GM19397 (cell line): ENCODE measurements at regions not wholly inside any gene's neighbourhood (a gene's known extent, or its start where the extent isn't known, plus 50 kb on each side); places are given as distances from the start of the nearest gene placed in this dataset.

Experiments
- ATAC-seq: cut with Tn5 transposase; IDR thresholded peaks from one replicate; pipeline ENCODE4 v1.9.1; 2021; ENCODE audit warnings: mild to moderate bottlenecking, moderate library complexity; ENCODE audit not compliant: unreplicated experiment

DNA sequence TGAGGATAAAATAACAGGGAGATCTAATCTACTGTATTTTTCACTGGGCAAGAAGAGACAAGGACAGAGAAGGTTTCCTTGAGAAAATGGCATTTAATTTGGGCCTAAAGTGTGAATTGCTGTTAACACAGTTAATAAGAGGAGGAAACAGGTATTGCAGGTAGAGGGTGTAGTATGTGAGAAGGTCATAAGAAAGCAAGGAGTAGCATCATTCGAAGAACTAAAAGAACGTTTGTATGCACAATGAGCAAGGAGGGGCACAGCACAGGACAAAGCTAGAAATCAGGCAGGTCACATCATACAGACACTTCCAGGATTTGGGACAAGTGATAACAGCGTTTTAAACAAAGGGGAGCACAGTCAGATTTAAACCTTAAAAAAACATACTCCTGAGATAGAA is 85.1 kb upstream of the PLEKHA5 start:
- no peak for ATAC-seq

DNA sequence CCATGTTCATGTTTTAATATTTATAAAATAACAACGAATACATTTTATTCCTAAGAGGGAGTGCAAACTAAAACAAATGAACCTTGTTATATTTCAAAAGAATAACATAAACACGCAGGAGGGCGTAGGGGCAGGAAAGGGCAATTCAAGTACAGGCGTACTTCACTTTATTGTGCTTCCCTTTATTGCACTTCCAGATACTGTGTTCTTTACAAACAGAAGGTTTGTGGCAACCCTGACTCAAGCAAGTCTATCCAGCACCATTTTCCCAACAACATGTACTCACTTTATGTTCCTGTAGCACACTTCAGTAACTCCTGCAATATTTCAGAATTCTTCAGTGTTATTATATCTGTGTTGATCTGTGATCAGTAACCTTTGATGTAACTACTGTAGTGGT is 84.6 kb upstream of the PLEKHA5 start:
- no peak for ATAC-seq

DNA sequence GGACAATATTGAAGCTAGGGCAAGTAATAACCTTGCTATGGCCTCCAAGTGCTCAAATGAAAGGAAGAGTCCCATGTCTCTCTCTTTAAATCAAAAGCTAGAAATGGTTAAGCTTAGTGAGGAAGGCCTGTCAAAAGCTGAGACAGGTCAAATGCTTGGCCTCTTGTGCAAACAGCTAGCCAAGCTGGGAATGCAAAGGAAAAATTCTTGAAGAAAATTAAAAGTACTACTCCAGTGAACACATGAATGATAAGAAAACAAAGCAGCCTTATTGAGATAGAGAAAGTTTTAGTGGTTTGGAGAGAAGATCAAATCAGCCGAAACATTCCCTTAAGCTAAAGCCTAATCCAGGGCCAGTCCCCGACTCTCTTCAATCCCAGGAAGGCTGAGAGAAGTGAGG is 84.1 kb upstream of the PLEKHA5 start:
- ATAC-seq, result no peak

DNA sequence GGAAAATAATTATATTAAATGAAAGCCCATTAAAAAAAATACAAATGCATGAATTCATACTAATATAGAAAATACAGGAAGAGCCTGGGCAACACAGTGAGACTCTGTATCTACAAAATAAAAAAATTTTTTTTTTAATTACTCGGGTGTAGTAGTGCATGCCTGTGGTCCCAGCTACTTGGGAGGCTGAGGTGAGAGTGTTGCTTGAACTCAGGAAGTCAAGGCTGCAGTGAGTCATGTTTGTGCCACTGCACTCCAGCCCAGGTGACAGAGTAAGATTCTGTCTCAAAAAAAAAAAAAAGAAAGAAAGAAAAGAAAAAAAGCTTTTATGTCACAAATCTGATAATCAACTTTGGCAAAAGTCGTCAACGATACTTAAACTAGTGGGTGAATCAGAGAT is 80.6 kb upstream of the PLEKHA5 start:
- no peak for ATAC-seq

DNA sequence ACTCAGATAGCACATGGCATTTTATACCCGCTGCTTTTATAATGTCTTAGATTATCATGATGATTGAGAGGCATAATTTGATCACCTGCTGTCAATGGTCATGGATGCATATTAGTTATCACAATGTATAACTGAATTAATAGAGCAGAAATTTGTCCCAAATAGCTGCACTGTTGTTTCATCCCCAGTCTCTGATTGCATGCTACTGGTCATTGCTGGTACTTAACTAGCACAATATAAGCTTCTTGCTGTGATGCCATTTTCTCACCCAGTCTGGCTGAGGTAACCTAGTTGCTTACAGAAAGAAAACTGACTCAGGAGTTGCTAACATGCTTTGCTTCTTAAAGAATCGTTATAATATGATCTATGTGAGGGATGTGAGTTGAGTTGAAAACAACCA is 76.8 kb upstream of the PLEKHA5 start:
- ATAC-seq, result no peak

DNA sequence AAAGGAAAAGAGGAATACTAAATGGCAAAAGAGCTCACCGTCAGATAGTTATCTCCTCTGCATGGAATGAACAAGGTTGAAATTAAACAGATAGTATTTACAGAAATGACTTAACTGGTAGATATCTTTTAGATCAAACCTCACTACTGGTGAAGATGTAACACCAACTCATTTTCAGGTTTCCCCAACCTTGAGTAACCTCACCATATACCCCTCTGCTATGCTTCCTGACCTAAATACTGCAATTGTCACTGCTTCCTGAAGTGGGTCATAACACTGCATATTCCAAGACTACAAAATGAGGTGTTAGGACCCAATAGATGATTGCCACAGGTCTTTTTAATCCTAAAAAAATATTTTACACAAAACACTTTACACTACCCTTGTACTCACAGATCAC is 76.3 kb upstream of the PLEKHA5 start:
- ATAC-seq, result no peak

DNA sequence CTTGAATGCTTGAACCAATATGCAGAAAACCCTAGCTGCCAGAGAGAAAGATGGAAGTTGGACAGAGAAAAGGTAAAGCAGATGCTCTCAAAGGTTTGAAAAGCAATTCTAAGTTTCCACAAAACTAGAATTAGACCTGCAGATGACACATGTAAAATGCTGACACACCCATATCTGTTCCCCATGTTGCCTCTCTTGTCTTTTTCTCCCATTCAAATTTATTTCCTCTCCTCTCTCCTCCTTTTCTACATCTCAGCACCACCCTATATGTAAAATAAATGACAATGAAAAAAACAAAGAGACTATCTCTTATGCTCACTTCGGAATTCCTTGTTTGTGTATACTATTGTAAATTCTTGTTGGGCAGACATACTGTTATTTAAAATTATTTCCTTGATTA is 75.5 kb upstream of the PLEKHA5 start:
- ATAC-seq, result no peak

DNA sequence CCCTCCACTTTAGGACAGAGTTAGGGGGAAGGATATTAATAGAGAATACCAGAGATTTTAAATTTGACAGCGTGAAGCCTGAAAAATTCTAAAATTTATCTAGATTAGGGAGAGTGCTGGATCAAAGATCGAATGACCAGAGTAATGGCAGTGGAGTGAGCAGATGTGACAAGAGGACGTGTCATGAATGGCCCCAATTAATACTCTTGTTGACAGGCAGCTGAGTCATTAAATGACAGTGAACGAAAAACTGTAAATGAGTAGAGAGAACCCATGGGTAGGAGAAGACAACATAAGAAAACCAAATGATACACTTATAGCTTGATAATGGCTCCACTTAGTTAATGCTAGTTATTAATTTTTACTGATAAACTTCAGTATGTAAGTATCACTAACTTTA is 73.9 kb upstream of the PLEKHA5 start:
- no peak for ATAC-seq

DNA sequence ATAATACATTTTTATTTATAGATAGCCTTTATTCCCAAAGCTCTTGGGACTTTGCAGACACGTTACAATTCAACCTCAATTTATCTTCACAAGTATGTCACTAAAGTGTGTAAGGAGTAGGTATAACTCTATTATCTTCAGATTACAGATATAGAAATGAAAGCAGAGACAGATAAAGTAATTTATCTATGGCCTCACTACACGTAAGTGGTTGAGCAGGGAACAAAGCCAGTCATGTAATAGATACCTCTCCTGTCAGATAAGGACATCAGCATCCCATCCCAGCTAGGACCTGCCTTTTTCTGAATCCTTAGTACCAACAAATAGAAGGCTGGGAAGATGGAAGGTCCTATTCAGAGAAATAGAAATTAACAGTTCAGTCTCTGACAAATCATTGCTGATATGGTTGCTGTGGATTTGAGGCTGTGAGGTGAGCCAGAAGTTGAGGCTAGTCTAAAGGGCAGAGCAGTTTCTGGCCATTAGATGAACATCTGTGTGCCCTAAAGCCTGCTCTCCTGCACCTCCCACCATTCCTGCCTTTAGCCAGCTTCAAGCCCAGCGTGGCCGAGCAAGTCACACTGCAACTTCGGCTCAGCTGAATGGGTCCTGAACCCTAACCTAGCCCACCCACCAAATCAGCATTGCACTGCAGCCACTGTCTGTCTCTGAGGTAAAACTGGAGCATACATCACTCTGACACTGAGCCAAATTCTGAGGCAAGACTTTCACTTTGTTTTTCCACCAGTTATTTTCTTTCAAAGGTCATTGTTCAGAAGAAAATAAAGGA is 71.1 kb upstream of the PLEKHA5 start:
- no peak for ATAC-seq

DNA sequence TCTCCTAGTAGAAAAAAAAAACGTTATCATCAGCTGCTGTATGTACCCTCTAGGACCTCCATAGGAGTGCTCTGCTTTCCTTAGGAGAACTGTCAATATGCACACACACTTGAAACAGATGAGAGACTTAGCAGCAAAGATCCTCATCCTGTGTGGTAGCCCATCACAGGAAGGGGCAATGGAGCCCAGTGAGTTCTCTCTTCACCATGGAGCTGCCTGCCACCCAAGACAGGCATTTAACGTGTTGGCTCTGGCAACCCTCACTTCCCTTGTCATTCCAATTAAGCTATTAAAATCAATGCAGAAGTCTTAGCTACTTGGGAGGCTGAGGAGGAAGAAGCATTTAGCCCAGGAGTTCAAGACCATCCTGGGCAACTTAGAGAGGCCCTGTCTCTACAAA is 64.8 kb upstream of the PLEKHA5 start:
- ATAC-seq, result no peak

DNA sequence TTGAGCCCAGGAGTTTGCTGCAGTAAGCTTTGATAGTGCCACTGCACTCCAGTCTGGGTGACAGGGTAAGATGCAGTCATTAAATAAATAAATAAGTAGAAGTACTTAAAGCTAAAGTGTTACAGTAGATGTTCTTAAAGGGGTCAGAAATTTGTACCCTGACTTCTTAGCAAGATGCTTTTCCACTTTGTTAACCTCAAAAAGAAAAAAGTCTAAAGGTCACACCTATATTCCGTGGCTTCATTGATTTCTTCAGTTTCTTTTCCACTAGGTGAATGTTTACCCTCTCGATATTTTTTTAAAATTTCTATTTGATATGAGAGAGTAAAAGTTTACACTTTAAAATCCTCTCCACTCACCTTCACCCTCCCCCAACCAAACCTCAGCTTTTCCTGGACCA is 64.3 kb upstream of the PLEKHA5 start:
- no peak for ATAC-seq

DNA sequence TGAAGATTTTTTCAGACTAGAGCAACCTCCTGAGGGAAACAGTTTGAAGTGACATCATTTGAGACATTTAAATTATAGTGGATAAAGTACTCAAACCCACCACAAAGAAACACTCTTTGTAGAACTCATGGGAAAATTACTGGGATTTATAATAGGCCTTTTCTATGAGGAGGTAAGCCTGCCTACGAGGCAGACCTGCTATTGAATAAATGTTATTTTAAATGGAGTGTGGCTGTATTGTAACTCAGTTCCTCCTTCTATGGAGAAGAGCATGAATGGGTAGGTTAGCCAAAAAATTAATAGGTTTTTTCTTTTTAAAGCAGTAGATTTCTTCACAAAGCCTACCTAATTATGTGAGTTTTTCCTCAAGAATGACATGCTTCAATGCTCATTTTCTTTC is 63.7 kb upstream of the PLEKHA5 start:
- no peak for ATAC-seq

DNA sequence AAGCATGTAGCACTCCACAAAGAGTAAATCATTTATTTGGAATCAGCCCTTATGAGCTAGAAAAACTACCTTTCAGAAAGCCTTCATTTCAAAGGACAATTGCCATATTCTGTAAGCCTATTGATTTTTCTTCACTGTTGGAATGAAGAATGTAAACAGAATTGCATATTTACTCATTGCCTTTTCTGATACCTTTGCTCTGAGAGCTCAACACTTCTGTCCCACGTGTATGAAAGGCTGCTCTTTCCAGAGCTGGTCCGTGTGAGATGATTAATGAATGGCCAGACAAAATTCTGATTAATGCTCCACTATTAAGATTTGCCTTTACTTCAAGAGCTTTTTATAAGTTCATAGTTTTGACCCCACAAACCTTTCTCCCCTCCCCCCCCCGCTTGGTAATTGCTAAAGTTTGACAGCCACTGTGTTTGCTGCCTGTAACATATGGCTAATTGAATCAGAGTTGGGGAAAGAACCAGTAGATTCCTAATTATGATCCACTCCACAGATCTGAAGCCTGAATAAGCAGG is 63.0 kb upstream of the PLEKHA5 start:
- ATAC-seq, result no peak

DNA sequence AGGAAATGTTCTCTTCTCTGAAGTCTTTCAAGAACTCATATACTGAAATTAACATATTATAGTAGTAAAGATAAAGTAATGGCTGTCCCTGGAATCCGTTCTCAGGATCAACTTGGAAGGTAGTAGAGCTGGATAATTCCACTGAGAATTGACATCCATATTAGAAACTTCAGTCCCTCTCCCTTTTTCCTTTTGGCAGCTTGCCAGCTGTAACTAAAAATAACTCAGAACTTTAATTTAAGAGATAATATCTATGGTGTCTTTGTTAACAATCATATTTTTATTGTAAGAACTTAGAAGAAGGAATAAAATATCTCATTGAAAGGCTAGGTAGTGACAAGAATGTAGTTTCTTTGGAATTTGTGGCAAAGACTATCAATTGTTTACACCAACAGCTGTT is 61.4 kb upstream of the PLEKHA5 start:
- ATAC-seq, result no peak

DNA sequence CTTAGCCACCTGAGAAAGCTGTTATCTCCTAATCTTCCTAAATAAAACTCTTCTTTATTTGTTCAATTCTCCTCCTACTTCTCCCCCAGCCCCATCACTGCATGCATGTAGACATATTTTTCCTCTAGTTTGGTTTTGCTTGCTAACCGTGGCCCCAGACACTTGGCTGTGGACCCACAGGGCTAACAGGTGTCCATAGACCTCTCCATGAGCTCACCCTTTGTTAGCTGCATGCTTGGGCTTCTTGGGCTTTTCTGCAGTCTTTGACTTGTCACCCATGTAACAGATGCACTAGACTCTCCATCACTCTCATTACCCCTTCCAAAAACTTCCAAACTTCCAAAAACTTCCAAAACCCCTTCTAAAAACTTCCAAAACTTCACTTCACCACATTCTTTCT is 59.2 kb upstream of the PLEKHA5 start:
- no peak for ATAC-seq

DNA sequence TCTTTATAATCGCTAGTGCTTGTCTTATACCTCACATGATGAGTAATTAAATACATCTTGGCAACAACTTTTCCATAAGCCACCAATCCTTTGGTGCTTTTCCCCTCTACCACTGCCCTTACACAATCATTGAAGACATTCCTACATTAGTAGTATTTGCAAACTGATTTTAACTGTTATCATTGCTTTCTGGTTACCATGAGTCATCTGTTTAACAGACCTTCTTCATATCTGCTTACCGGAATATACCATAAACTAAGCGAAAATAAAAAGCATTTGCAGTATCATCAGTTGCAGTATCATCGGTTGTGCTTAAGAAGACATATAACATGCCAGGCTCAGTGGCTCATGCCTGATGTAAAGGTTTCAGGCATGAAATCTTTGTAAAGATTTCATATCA is 54.8 kb upstream of the PLEKHA5 start:
- ATAC-seq, result no peak

DNA sequence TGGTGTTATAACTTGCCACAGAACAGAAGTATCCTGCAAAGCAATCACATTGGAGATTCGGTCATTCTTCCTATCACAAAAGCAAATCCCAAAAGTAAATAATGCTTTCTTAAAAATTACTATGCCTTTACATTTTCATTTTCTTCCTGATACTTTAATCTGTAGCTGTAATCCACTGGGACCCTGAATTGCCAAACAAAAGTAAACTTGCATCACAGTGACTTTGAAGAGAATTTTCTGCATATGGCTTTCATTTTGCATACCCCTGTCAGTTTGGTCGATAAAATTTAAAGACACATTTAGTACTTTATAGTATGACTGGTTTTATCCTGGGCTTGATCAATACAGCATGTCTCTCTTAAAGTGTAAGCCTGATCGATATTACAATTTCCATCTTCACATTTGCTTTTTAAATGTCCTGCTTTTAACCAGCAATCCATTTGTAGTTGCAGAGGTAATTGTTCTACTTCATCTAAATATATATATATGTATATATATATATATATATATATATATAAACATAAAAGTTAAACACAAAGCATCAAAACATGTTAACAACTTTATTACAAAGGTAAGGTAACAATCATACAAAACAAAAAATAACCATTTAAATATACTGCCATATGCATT is 53.7 kb upstream of the PLEKHA5 start:
- no peak for ATAC-seq
